CD4-positive, alpha-beta memory T cell (primary cell): ENCODE measurements at regions not wholly inside any gene's neighbourhood (a gene's known extent, or its start where the extent isn't known, plus 50 kb on each side); places are given as distances from the start of the nearest gene placed in this dataset.
"Not testable (repeated sequence)": the region's sequence is repeated elsewhere in the genome, so short reads cannot be mapped to it uniquely, and the experiment has no call there.

ENCODE experiments used
- CTCF ChIA-PET: fragments of 350-600 bp; sonication (Branson Sonifier 250); formaldehyde crosslinking; loops from one replicate; lab custom pipeline; 2021; ENCODE audit warnings: inconsistent platforms; ENCODE audit not compliant: partially characterized antibody; lab: Charles Lee
- POLR2A ChIA-PET: fragments of 350-600 bp; sonication (Branson Sonifier 250); formaldehyde crosslinking; loops from one replicate; lab custom pipeline; 2021; ENCODE audit not compliant: partially characterized antibody; lab: Charles Lee
- DNase-seq, 5 donors: peaks; one replicate each; pipeline versions ENCODE4 v3.0.0 to v3.0.0-alpha.2; 2020 to 2022; ENCODE audit warnings: mixed read lengths in 1 of 5
- H3K27ac ChIP-seq: one replicate; pipeline ENCODE4 v1.7.0; 2013; ENCODE audit warnings: low read depth, low read length
- H3K27me3 ChIP-seq: 2 replicates; pipeline ENCODE4 v1.7.0; 2013; ENCODE audit warnings: mild to moderate bottlenecking, low read length, moderate library complexity; ENCODE audit not compliant: insufficient read depth
- H3K36me3 ChIP-seq: 2 replicates; pipeline ENCODE4 v1.7.0; 2013; ENCODE audit warnings: mild to moderate bottlenecking, low read length, moderate library complexity; ENCODE audit not compliant: insufficient read depth
- H3K4me1 ChIP-seq: 2 replicates; pipeline ENCODE4 v1.7.0; 2013; ENCODE audit warnings: mild to moderate bottlenecking, low read length, moderate library complexity; ENCODE audit not compliant: insufficient read depth
- H3K4me3 ChIP-seq, 2 donors: one replicate each; pipeline ENCODE4 v1.7.0; 2013; ENCODE audit warnings: low read length in 2 of 2, mild to moderate bottlenecking in 1 of 2
- H3K9me3 ChIP-seq, 2 donors: one replicate each; pipeline ENCODE4 v1.7.0; 2013; ENCODE audit warnings: low read length in 2 of 2, control low read depth in 1 of 2; ENCODE audit not compliant: control insufficient read depth in 1 of 2
- H3K27ac Mint-ChIP-seq, 7 donors: one replicate each; pipeline ENCODE4 v1.8.0; 2020 to 2021; ENCODE audit warnings: mixed read lengths in 7 of 7, mild to moderate bottlenecking in 6 of 7, inconsistent platforms in 3 of 7, moderate library complexity in 3 of 7
- H3K27me3 Mint-ChIP-seq, 2 donors: one replicate each; pipeline ENCODE4 v1.8.0; 2020 to 2021; ENCODE audit warnings: mixed read lengths in 2 of 2
- H3K36me3 Mint-ChIP-seq, 2 donors: one replicate each; pipeline ENCODE4 v1.8.0; 2020 to 2021; ENCODE audit warnings: mixed read lengths in 2 of 2, inconsistent platforms in 1 of 2, mild to moderate bottlenecking in 1 of 2
- H3K4me1 Mint-ChIP-seq, 4 donors: one replicate each; pipeline ENCODE4 v1.8.0; 2020 to 2021; ENCODE audit warnings: mixed read lengths in 4 of 4, mild to moderate bottlenecking in 1 of 4
- H3K4me3 Mint-ChIP-seq, 8 donors: one replicate each; pipeline ENCODE4 v1.8.0; 2020 to 2021; ENCODE audit warnings: mixed read lengths in 8 of 8, mild to moderate bottlenecking in 7 of 8, moderate library complexity in 6 of 8, inconsistent platforms in 3 of 8
- H3K9me3 Mint-ChIP-seq, 8 donors: one replicate each; pipeline ENCODE4 v1.8.0; 2020 to 2021; ENCODE audit warnings: mixed read lengths in 8 of 8, mild to moderate bottlenecking in 5 of 8, inconsistent platforms in 3 of 8, moderate library complexity in 1 of 8
- intact Hi-C: fragments of 100-400 bp; cut with micrococcal nuclease; formaldehyde crosslinking; loops from one replicate; pipeline ENCODE4 v1.15.1; 2023

DNA sequence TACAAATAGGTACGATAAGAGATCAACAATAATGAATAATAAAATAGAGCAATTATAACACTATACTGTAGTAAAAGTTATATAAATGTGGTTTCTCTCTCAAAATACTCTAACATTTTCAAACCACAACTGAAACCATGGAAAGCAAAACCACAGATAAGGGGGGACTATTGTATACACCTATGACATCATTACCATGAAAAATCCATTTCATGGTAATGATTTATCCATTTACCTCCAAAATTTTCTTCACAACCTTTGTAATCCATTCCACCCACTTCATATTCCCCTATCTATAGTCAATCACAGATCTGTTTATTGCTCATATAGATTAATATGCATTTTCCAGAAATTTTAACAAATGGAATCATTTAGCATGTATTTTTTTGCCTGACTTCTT is 163.9 kb upstream of the G2E3 start:
- H3K27ac ChIP-seq, result no peak overlapping the region
- intact Hi-C loops, result no loop called here
- H3K36me3 ChIP-seq, result no peaks in the 10 kb centered on the region
- Mint-ChIP-seq H3K4me3 (no peak overlapping the region), H3K9me3 (peaks cover 0 to 2% (median 0%) of the 10 kb centered on the region in 8 donors), H3K36me3 (no peaks in the 10 kb centered on the region), H3K27ac (no peak overlapping the region), H3K27me3 (peaks cover 2% of the 10 kb centered on the region in 2 donors), H3K4me1 (no peaks in the 10 kb centered on the region)
- no peaks in the 10 kb centered on the region for H3K27me3 ChIP-seq
- H3K9me3 ChIP-seq, result no peaks in the 10 kb centered on the region
- ChIA-PET CTCF (no interaction called here), POLR2A (no interaction called here)
- H3K4me3 ChIP-seq, result no peak overlapping the region
- DNase-seq, result no peak
- H3K4me1 ChIP-seq, result no peaks in the 10 kb centered on the region

DNA sequence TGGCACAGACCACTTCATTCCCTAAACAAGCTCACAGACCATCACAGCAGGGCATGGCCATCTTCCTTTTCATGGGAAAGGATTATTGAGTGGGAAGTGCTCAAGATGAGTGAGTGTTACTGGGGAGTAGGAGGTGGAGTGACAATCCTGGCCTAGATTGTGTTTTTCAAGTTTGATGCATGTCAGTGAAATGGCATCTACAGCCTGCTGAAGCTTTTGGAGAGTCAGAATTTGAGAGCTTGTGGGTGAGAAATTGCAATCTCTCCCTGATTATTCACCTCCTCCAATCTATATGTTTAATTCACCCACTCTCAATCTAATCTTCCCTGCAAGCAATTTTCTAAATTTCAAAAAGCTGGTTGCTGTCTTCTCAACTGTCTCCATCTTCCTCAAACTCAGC is 156.1 kb upstream of the G2E3 start:
- ChIA-PET POLR2A (no interaction called here), CTCF (no interaction called here)
- no peak overlapping the region for H3K4me3 Mint-ChIP-seq
- H3K27ac ChIP-seq, result no peak overlapping the region
- H3K4me1 Mint-ChIP-seq, result no peaks in the 10 kb centered on the region
- peaks cover 2% of the 10 kb centered on the region in 2 donors for H3K27me3 Mint-ChIP-seq
- no peaks in the 10 kb centered on the region for H3K27me3 ChIP-seq
- no peaks in the 10 kb centered on the region for H3K9me3 ChIP-seq
- peaks cover 0 to 9% (median 0%) of the 10 kb centered on the region in 8 donors for H3K9me3 Mint-ChIP-seq
- intact Hi-C loops, result no loop called here
- no peak overlapping the region for H3K4me3 ChIP-seq
- no peak for DNase-seq
- H3K36me3 ChIP-seq, result no peaks in the 10 kb centered on the region
- H3K36me3 Mint-ChIP-seq, result no peaks in the 10 kb centered on the region
- H3K27ac Mint-ChIP-seq, result no peak overlapping the region
- H3K4me1 ChIP-seq, result no peaks in the 10 kb centered on the region

DNA sequence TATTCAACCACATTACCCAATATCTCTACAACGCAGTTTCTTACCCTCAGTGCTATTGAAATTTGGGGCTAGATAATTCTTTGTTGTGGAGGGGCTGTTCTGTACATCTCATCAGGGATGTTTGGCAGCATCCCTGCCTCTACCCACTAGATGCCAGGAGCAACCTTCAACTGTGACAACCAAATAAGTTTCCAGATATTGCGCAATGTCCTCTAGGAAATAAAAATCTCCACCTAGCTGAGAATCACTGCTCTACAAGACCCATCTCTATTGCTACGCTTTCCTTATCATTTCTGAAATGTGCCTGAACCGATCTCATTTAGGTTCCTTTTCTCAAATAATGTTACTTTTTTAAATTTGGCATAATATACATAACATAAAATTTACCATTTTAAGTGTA is 155.2 kb upstream of the G2E3 start:
- intact Hi-C loops, result no loop called here
- Histone ChIP-seq H3K27me3 (no peaks in the 10 kb centered on the region), H3K9me3 (no peaks in the 10 kb centered on the region), H3K4me3 (no peak overlapping the region), H3K36me3 (no peaks in the 10 kb centered on the region), H3K4me1 (no peaks in the 10 kb centered on the region), H3K27ac (no peak overlapping the region)
- no peaks in the 10 kb centered on the region for H3K36me3 Mint-ChIP-seq
- ChIA-PET CTCF (no interaction called here), POLR2A (no interaction called here)
- H3K9me3 Mint-ChIP-seq, result peaks cover 0 to 9% (median 0%) of the 10 kb centered on the region in 8 donors
- H3K4me3 Mint-ChIP-seq, result no peak overlapping the region
- H3K4me1 Mint-ChIP-seq, result no peaks in the 10 kb centered on the region
- no peak overlapping the region for H3K27ac Mint-ChIP-seq
- H3K27me3 Mint-ChIP-seq, result no peaks in the 10 kb centered on the region
- no peak for DNase-seq

- H3K36me3 ChIP-seq, H3K4me1 ChIP-seq, H3K9me3 ChIP-seq, POLR2A ChIA-PET, H3K27me3 Mint-ChIP-seq, H3K4me3 Mint-ChIP-seq, H3K36me3 Mint-ChIP-seq, H3K4me1 Mint-ChIP-seq, CTCF ChIA-PET, intact Hi-C loops, H3K27ac Mint-ChIP-seq, DNase-seq, H3K27me3 ChIP-seq, H3K27ac ChIP-seq, H3K4me3 ChIP-seq: not testable (repeated sequence)
- H3K9me3 Mint-ChIP-seq, result peaks cover 0 to 16% (median 3%) of the 10 kb centered on the region in 8 donors
Measured at GRCh38 chr14:30409508-30410015, 149.4 kb upstream of the G2E3 start.

- Mint-ChIP-seq H3K4me1 (no peaks in the 10 kb centered on the region), H3K27ac (no peak overlapping the region), H3K4me3 (no peak overlapping the region), H3K9me3 (peaks cover 0 to 7% (median 3%) of the 10 kb centered on the region in 8 donors), H3K36me3 (no peaks in the 10 kb centered on the region), H3K27me3 (peaks cover 0 to 2% of the 10 kb centered on the region in 2 donors)
- no peaks in the 10 kb centered on the region for H3K36me3 ChIP-seq
- H3K4me1 ChIP-seq, result no peaks in the 10 kb centered on the region
- H3K4me3 ChIP-seq, result no peak overlapping the region
- H3K9me3 ChIP-seq, result no peaks in the 10 kb centered on the region
- DNase-seq, result no peak
- ChIA-PET CTCF (no interaction called here), POLR2A (no interaction called here)
- no peak overlapping the region for H3K27ac ChIP-seq
- H3K27me3 ChIP-seq, result no peaks in the 10 kb centered on the region
- intact Hi-C loops, result no loop called here
Measured at GRCh38 chr14:30410986-30411385, 148.0 kb upstream of the G2E3 start.

- H3K4me3 Mint-ChIP-seq, POLR2A ChIA-PET, H3K4me1 Mint-ChIP-seq, H3K4me3 ChIP-seq, H3K36me3 Mint-ChIP-seq, H3K9me3 Mint-ChIP-seq, H3K27ac Mint-ChIP-seq, CTCF ChIA-PET, H3K27ac ChIP-seq, H3K4me1 ChIP-seq, H3K27me3 Mint-ChIP-seq, H3K9me3 ChIP-seq, H3K36me3 ChIP-seq, intact Hi-C loops, DNase-seq, H3K27me3 ChIP-seq: not testable (repeated sequence)
Measured at GRCh38 chr14:30413184-30413583, 145.8 kb upstream of the G2E3 start.

- H3K9me3 ChIP-seq, result no peaks in the 10 kb centered on the region
- Mint-ChIP-seq H3K9me3 (peaks cover 0 to 7% (median 2%) of the 10 kb centered on the region in 8 donors), H3K4me1 (no peaks in the 10 kb centered on the region), H3K4me3 (no peak overlapping the region), H3K27ac (no peak overlapping the region), H3K27me3 (peaks cover 3% of the 10 kb centered on the region in 2 donors), H3K36me3 (no peaks in the 10 kb centered on the region)
- H3K27ac ChIP-seq, result no peak overlapping the region
- ChIA-PET CTCF (no interaction called here), POLR2A (no interaction called here)
- H3K4me1 ChIP-seq, result no peaks in the 10 kb centered on the region
- DNase-seq, result no peak
- H3K36me3 ChIP-seq, result no peaks in the 10 kb centered on the region
- H3K27me3 ChIP-seq, result no peaks in the 10 kb centered on the region
- no peak overlapping the region for H3K4me3 ChIP-seq
- intact Hi-C loops, result no loop called here
Measured at GRCh38 chr14:30417121-30417520, 141.8 kb upstream of the G2E3 start.

DNA sequence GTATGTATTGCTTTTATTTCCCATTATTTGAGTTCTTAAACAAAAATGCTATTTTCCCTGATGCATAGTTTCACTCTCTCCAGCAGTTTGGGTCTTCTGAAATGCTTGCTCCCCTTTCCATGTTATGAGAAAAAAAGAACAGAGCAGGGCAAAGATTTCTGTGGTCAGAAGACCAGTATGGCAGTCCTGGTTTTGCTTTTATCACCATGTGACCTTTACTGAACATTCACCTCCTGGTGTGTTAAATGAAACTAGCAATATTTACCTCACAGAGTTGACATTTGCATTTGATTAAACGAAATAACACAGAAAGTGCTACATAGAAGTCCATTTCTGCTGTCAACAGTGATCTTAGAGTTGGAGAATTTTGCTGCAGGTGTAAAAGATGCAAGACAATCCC is 141.0 kb upstream of the G2E3 start:
- Histone ChIP-seq H3K27ac (no peak overlapping the region), H3K9me3 (no peaks in the 10 kb centered on the region), H3K36me3 (no peaks in the 10 kb centered on the region), H3K27me3 (no peaks in the 10 kb centered on the region), H3K4me1 (no peaks in the 10 kb centered on the region), H3K4me3 (no peak overlapping the region)
- Mint-ChIP-seq H3K4me1 (no peaks in the 10 kb centered on the region), H3K9me3 (peaks cover 0 to 4% (median 2%) of the 10 kb centered on the region in 8 donors), H3K36me3 (no peaks in the 10 kb centered on the region), H3K27me3 (peaks cover 3% of the 10 kb centered on the region in 2 donors), H3K27ac (no peak overlapping the region), H3K4me3 (no peak overlapping the region)
- no peak for DNase-seq
- ChIA-PET POLR2A (no interaction called here), CTCF (no interaction called here)
- intact Hi-C loops, result no loop called here
